ENCODE measurements at regions not wholly inside any gene's neighbourhood (a gene's known extent, or its start where the extent isn't known, plus 50 kb on each side); places are given as distances from the start of the nearest gene placed in this dataset.

GRCh38 chr22:49179175-49179574, 648.5 kb downstream of the BRD1 start:
- TF ChIP-seq CTCF (IDR thresholded peaks at IDR 0.05 in 8 of 11, conservative IDR thresholded peaks at IDR 0.05 in 3 of 11) = no peak
- TF ChIP-seq POLR2A (IDR thresholded peaks at IDR 0.05) = no peak

Measured in spleen (tissue), 7 donors.